Islet of Langerhans (tissue), 1 donor: ENCODE measurements at regions not wholly inside any gene's neighbourhood (a gene's known extent, or its start where the extent isn't known, plus 50 kb on each side); places are given as distances from the start of the nearest gene placed in this dataset.
"Not testable (repeated sequence)": the region's sequence is repeated elsewhere in the genome, so short reads cannot be mapped to it uniquely, and the experiment has no call there.

Source experiments
- FAIRE-seq: peaks from one replicate; lab custom pipeline; 2011; peaks lifted over from hg19 to GRCh38; lab: Jason Lieb, UNC

GRCh38 chr6:115058414-115059211, 715.8 kb upstream of the HS3ST5 start:
- FAIRE-seq: peak; percentile 93

GRCh38 chr6:115055579-115055978, 712.8 kb upstream of the HS3ST5 start:
- FAIRE-seq: no peak

- peak; percentile 88 for FAIRE-seq
Observed at GRCh38 chr6:115054242-115054641, 711.4 kb upstream of the HS3ST5 start.

- FAIRE-seq: no peak
Observed at GRCh38 chr6:115053169-115053860, 710.5 kb upstream of the HS3ST5 start.

GRCh38 chr6:115016593-115016992, 673.8 kb upstream of the HS3ST5 start:
- no peak for FAIRE-seq

- no peak for FAIRE-seq
Observed at GRCh38 chr6:115004982-115005381, 662.2 kb upstream of the HS3ST5 start.

- peak; percentile 51 for FAIRE-seq
Observed at GRCh38 chr6:115004204-115004603, 661.4 kb upstream of the HS3ST5 start.

- no peak for FAIRE-seq
Observed at GRCh38 chr6:115001731-115002350, 659.0 kb upstream of the HS3ST5 start.

- no peak for FAIRE-seq
Observed at GRCh38 chr6:115000736-115001135, 657.9 kb upstream of the HS3ST5 start.

GRCh38 chr6:114998492-114998891, 655.7 kb upstream of the HS3ST5 start:
- FAIRE-seq: no peak

- no peak for FAIRE-seq
Observed at GRCh38 chr6:114997813-114998292, 655.0 kb upstream of the HS3ST5 start.

GRCh38 chr6:114995526-114995925, 652.7 kb upstream of the HS3ST5 start:
- no peak for FAIRE-seq

- FAIRE-seq: no peak
Observed at GRCh38 chr6:114989279-114989964, 646.6 kb upstream of the HS3ST5 start.

GRCh38 chr6:114987281-114987680, 644.5 kb upstream of the HS3ST5 start:
- FAIRE-seq: no peak

GRCh38 chr6:114955363-114955762, 612.5 kb upstream of the HS3ST5 start:
- FAIRE-seq: no peak

- FAIRE-seq: no peak
Observed at GRCh38 chr6:114952229-114952628, 609.4 kb upstream of the HS3ST5 start.

GRCh38 chr6:114945392-114945791, 602.6 kb upstream of the HS3ST5 start:
- no peak for FAIRE-seq

GRCh38 chr6:114941078-114941477, 598.3 kb upstream of the HS3ST5 start:
- FAIRE-seq: no peak

- FAIRE-seq: no peak
Observed at GRCh38 chr6:114940181-114940580, 597.4 kb upstream of the HS3ST5 start.

GRCh38 chr6:114939630-114940029, 596.8 kb upstream of the HS3ST5 start:
- FAIRE-seq: no peak

GRCh38 chr6:114936080-114936479, 593.3 kb upstream of the HS3ST5 start:
- FAIRE-seq: no peak

GRCh38 chr6:114934079-114934478, 591.3 kb upstream of the HS3ST5 start:
- FAIRE-seq: no peak

- not testable (repeated sequence) for FAIRE-seq
Observed at GRCh38 chr6:114928731-114929130, 585.9 kb upstream of the HS3ST5 start.
